K562 (cell line): ENCODE measurements at regions not wholly inside any gene's neighbourhood (a gene's known extent, or its start where the extent isn't known, plus 50 kb on each side); places are given as distances from the start of the nearest gene placed in this dataset.
"Not testable (repeated sequence)": the region's sequence is repeated elsewhere in the genome, so short reads cannot be mapped to it uniquely, and the experiment has no call there.

Experiments used
- BCLAF1 ChIP-seq, 2 experiments: fragments of 450-650 bp in 1 of 2; IDR thresholded peaks; 2 replicates each; pipeline ENCODE4 v1.6.1; 2011 to 2017; ENCODE audit warnings: low read depth in 2 of 2, antibody characterized with exemption in 1 of 2, borderline replicate concordance in 1 of 2, low read length in 1 of 2, mild to moderate bottlenecking in 1 of 2, mixed read lengths in 1 of 2; ENCODE audit not compliant: control insufficient read depth in 1 of 2
- POLR2AphosphoS5 ChIP-seq: IDR thresholded peaks from 2 replicates; pipeline ENCODE4 v1.6.1; 2011; ENCODE audit warnings: mild to moderate bottlenecking, low read depth, low read length, moderate library complexity; ENCODE audit not compliant: control insufficient read depth, insufficient read depth
- SP2 ChIP-seq: IDR thresholded peaks from 2 replicates; pipeline ENCODE4 v1.6.1; 2011; ENCODE audit warnings: mild to moderate bottlenecking, low read depth, low read length, moderate library complexity; ENCODE audit not compliant: poor library complexity, severe bottlenecking; ENCODE audit errors: extremely low read depth
- SUPT5H ChIP-seq: fragments of 450-650 bp; IDR thresholded peaks from 2 replicates; pipeline ENCODE4 v1.6.1; 2016

- TF ChIP-seq SUPT5H; BCLAF1 (IDR thresholded peaks at IDR 0.05; ENCODE audit: borderline replicate concordance in 1 of 2, control insufficient read depth in 1 of 2, low read depth in 2 of 2, low read length in 1 of 2); POLR2AphosphoS5; SP2: not testable (repeated sequence)
Observed at GRCh38 chr21:6052109-6052508, 4469.3 kb upstream of the TPTE start.
